ENCODE measurements at regions not wholly inside any gene's neighbourhood (a gene's known extent, or its start where the extent isn't known, plus 50 kb on each side); places are given as distances from the start of the nearest gene placed in this dataset.

DNA sequence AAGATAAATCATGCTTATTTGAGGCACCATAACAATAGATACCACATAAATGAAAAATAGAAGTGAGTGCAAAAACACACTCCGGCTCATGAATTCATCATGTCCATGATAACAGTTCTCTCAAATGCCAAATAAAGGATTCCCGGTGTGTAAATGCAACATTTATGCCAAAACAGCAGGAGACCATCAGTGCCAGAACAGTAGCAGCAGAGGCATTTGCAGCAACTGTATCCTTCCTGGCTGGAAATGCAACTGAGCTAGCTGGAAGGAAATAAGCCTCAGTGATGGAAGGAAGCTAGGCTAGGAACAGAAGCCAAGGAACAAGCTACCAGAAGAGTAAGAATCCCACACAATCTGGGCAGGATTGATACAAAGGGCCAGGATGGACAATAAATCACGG, 79.9 kb upstream of the THSD7A start:
- Mint-ChIP-seq H3K9me3 (no peaks in the 10 kb centered on the region), H3K4me1 (peaks cover 6 to 8% of the 10 kb centered on the region in 2 experiments), H3K27me3 (ENCODE audit: low read depth) (no peaks in the 10 kb centered on the region), H3K4me3 (peak overlapping the region in 1 of 2 experiments; percentile 8; a peak in 1 of 5 replicates), H3K27ac (peak overlapping the region in 2 of 3 experiments; percentile 12 to 66; a peak in 3 of 7 replicates), H3K36me3 (ENCODE audit: insufficient read depth in 1 of 3, low read depth in 3 of 3) (no peaks in the 10 kb centered on the region; a peak in 1 of 7 replicates)
- Histone ChIP-seq H2AFZ (ENCODE audit: low read length) (no peak overlapping the region), H4K5ac (ENCODE audit: insufficient read length, low read depth, low read length) (no peak overlapping the region), H3K9ac (ENCODE audit: extremely low read depth, insufficient read length, low read length) (no peak overlapping the region), H3K4ac (ENCODE audit: low read depth, low read length) (no peak overlapping the region), H3K56ac (ENCODE audit: insufficient read length, low read depth, low read length) (no peak overlapping the region), H4K91ac (ENCODE audit: insufficient read length, low read depth, low read length) (no peak overlapping the region), H2AK5ac (ENCODE audit: insufficient read length, low read length) (no peak overlapping the region), H3K27me3 (ENCODE audit: insufficient read depth, low read length) (no peaks in the 10 kb centered on the region), H3K4me2 (ENCODE audit: insufficient read depth, insufficient read length, low read length) (no peak overlapping the region), H3K4me1 (ENCODE audit: insufficient read depth, low read length) (peaks cover 4% of the 10 kb centered on the region; the same call in 1 of the 2 replicates), H3K9me3 (ENCODE audit: control insufficient read depth, low read depth, low read length) (no peaks in the 10 kb centered on the region), H2BK12ac (ENCODE audit: insufficient read length, low read depth, low read length) (no peak overlapping the region), H2BK5ac (ENCODE audit: insufficient read length, low read length) (no peak overlapping the region), H3K23me2 (ENCODE audit: insufficient read length, low read depth, low read length, poor library complexity, severe bottlenecking) (no peaks in the 10 kb centered on the region), H2BK20ac (ENCODE audit: low read depth, low read length, poor library complexity, severe bottlenecking) (no peak overlapping the region), H2BK15ac (ENCODE audit: low read depth, low read length) (no peak overlapping the region), H4K20me1 (ENCODE audit: control insufficient read depth, insufficient read depth, insufficient read length) (no peaks in the 10 kb centered on the region), H3K79me2 (ENCODE audit: insufficient read depth, low read length) (no peaks in the 10 kb centered on the region), H3K27ac (ENCODE audit: insufficient read length, low read depth, low read length) (no peak overlapping the region), H3K14ac (ENCODE audit: insufficient read depth, low read length) (no peak overlapping the region), H3K23ac (ENCODE audit: insufficient read length, low read depth, low read length) (no peak overlapping the region), H3T11ph (ENCODE audit: low read length) (no peak overlapping the region), H4K8ac (replicated peaks; ENCODE audit: insufficient read length, low read depth, low read length) (no peak overlapping the region), H3K18ac (ENCODE audit: insufficient read length, low read depth, low read length) (no peak overlapping the region), H3K79me1 (ENCODE audit: insufficient read depth, low read depth, low read length, poor library complexity, severe bottlenecking) (no peaks in the 10 kb centered on the region), H2BK120ac (ENCODE audit: low read depth, low read length, poor library complexity, severe bottlenecking) (no peak overlapping the region)
- WGBS (ENCODE audit: extremely low coverage, insufficient read length, low lambda C conversion rate) = no CpG with 5 or more reads among the region's 3 CpGs
- no peak for DNase-seq
- TF ChIP-seq, protein P1, sequence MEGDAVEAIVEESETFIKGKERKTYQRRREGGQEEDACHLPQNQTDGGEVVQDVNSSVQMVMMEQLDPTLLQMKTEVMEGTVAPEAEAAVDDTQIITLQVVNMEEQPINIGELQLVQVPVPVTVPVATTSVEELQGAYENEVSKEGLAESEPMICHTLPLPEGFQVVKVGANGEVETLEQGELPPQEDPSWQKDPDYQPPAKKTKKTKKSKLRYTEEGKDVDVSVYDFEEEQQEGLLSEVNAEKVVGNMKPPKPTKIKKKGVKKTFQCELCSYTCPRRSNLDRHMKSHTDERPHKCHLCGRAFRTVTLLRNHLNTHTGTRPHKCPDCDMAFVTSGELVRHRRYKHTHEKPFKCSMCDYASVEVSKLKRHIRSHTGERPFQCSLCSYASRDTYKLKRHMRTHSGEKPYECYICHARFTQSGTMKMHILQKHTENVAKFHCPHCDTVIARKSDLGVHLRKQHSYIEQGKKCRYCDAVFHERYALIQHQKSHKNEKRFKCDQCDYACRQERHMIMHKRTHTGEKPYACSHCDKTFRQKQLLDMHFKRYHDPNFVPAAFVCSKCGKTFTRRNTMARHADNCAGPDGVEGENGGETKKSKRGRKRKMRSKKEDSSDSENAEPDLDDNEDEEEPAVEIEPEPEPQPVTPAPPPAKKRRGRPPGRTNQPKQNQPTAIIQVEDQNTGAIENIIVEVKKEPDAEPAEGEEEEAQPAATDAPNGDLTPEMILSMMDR (conservative IDR thresholded peaks at IDR 0.05) = no peak

All from H9 (cell line).